Vagina (tissue), 2 donors: ENCODE measurements at regions not wholly inside any gene's neighbourhood (a gene's known extent, or its start where the extent isn't known, plus 50 kb on each side); places are given as distances from the start of the nearest gene placed in this dataset.

ENCODE experiments used
- DNase-seq, 2 donors: peaks; one replicate each; pipeline ENCODE4 v3.0.0-alpha.2; 2017; ENCODE audit errors: extremely low spot score in 2 of 2
- H3K27ac ChIP-seq: fragments of 200-600 bp; sonication (generic); one replicate; pipeline ENCODE4 v1.5.1; 2019
- H3K27me3 ChIP-seq: fragments of 200-600 bp; sonication (generic); one replicate; pipeline ENCODE4 v1.5.1; 2019
- H3K36me3 ChIP-seq, 2 donors: fragments of 200-600 bp; sonication (generic); one replicate each; pipeline ENCODE4 v1.5.1; 2017 to 2019
- H3K4me1 ChIP-seq: fragments of 200-600 bp; sonication (generic); one replicate; pipeline ENCODE4 v1.5.1; 2019
- H3K4me3 ChIP-seq, 2 donors: fragments of 200-600 bp; sonication (generic); 1 replicate in 1 of 2; 2 replicates in 1 of 2; pipeline ENCODE4 v1.5.1; 2016 to 2019
- H3K9me3 ChIP-seq: fragments of 200-600 bp; sonication (generic); one replicate; pipeline ENCODE4 v1.5.1; 2019
- CTCF ChIP-seq, 3 experiments: fragments of 450-650 bp in 2 of 3; fragments of 200-600 bp in 1 of 3; sonication (generic) in 1 of 3; IDR thresholded peaks; one replicate each; pipeline ENCODE4 v1.5.1; 2017 to 2019; ENCODE audit warnings: antibody characterized with exemption in 3 of 3, mild to moderate bottlenecking in 2 of 3, moderate library complexity in 2 of 3
- POLR2A ChIP-seq, 2 donors: fragments of 450-650 bp; IDR thresholded peaks; one replicate each; pipeline ENCODE4 v1.6.1; 2017; ENCODE audit warnings: antibody characterized with exemption in 2 of 2, mild to moderate bottlenecking in 2 of 2, moderate library complexity in 2 of 2
- POLR2AphosphoS5 ChIP-seq, 2 donors: sonication (generic); formaldehyde crosslinking; IDR thresholded peaks; one replicate each; pipeline ENCODE4 v1.9.0; 2017; ENCODE audit warnings: antibody characterized with exemption in 2 of 2, mild to moderate bottlenecking in 2 of 2, low read depth in 1 of 2; ENCODE audit not compliant: insufficient read depth in 1 of 2
- intact Hi-C: fragments of 100-400 bp; cut with DNase I; formaldehyde crosslinking; loops from one replicate; pipeline ENCODE4 v1.15.1; 2023

DNA sequence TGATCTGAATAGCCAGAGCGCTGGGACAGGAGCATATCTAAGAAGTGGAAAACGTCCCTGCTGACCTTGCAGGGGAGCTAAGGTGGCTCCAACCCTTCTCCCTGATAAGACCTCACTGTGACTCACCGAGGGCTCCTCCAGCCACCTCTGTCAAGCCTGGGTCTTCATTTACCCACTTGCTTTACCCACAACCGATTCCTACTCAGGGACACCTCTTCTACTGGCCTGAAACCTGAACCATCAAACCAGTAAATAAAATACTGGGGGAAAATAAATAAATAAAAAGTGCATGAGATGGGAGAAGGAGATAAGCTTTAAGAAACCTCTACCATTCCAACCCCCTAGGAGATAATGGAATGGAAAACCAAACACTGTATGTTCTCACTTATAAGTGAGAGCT, 80.2 kb upstream of the ALOX12 start:
- Histone ChIP-seq H3K36me3 (no peaks in the 10 kb centered on the region), H3K27ac (no peak overlapping the region), H3K4me3 (no peak overlapping the region), H3K9me3 (no peaks in the 10 kb centered on the region), H3K27me3 (no peaks in the 10 kb centered on the region), H3K4me1 (peaks cover 9% of the 10 kb centered on the region)
- intact Hi-C loops: loop anchor here (2.0 kb wide), 1 partner anchor 89 kb away; no protein-coding TSS in a partner anchor
- TF ChIP-seq POLR2AphosphoS5 (IDR thresholded peaks at IDR 0.05; ENCODE audit: insufficient read depth in 1 of 2, low read depth in 1 of 2) (no peak), CTCF (IDR thresholded peaks at IDR 0.05) (no peak), POLR2A (IDR thresholded peaks at IDR 0.05) (no peak)
- no peak for DNase-seq

GRCh38 chr17:6919158-6919557, 76.7 kb upstream of the ALOX12 start:
- no peaks in the 10 kb centered on the region for H3K27me3 ChIP-seq
- no peak for DNase-seq
- intact Hi-C loops: no loop called here
- no peaks in the 10 kb centered on the region for H3K36me3 ChIP-seq
- no peak overlapping the region for H3K4me3 ChIP-seq
- no peaks in the 10 kb centered on the region for H3K9me3 ChIP-seq
- TF ChIP-seq POLR2AphosphoS5 (IDR thresholded peaks at IDR 0.05; ENCODE audit: insufficient read depth in 1 of 2, low read depth in 1 of 2) (no peak), CTCF (IDR thresholded peaks at IDR 0.05) (no peak), POLR2A (IDR thresholded peaks at IDR 0.05) (no peak)
- H3K4me1 ChIP-seq: peaks cover under 1% of the 10 kb centered on the region
- H3K27ac ChIP-seq: no peak overlapping the region

DNA sequence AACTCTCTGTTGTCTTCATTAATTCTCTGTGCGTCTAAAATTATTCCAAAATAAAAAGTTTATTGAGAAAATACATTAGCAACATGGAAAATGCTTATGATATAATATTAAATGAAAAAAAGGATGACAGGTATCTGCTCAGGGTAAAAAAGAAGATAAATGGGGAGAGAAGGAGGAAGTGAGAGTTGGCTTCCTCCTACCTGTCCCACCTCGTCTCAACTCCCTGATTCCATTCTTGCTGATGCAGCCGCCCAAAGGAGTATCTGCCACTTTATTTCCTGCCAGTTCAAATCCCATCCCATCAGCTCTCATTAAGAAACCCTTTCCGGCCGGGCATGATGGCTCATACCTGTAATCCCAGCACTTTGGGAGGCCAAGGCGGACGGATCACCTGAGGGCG, 72.5 kb upstream of the ALOX12 start:
- Histone ChIP-seq H3K4me3 (no peak overlapping the region), H3K27ac (no peak overlapping the region), H3K9me3 (no peaks in the 10 kb centered on the region), H3K36me3 (no peaks in the 10 kb centered on the region), H3K27me3 (no peaks in the 10 kb centered on the region), H3K4me1 (no peaks in the 10 kb centered on the region)
- no peak for TF ChIP-seq POLR2A (IDR thresholded peaks at IDR 0.05)
- intact Hi-C loops: loop anchor here (2.0 kb wide), 1 partner anchor 59 kb away; no protein-coding TSS in a partner anchor
- no peak for DNase-seq

- no peak for DNase-seq
- Histone ChIP-seq H3K36me3 (no peaks in the 10 kb centered on the region), H3K4me1 (no peaks in the 10 kb centered on the region), H3K4me3 (no peak overlapping the region), H3K27me3 (no peaks in the 10 kb centered on the region), H3K27ac (no peak overlapping the region), H3K9me3 (no peaks in the 10 kb centered on the region)
- intact Hi-C loops: no loop called here
- TF ChIP-seq POLR2A (IDR thresholded peaks at IDR 0.05): no peak
- no peak for TF ChIP-seq POLR2AphosphoS5 (IDR thresholded peaks at IDR 0.05; ENCODE audit: insufficient read depth in 1 of 2, low read depth in 1 of 2)
- no peak for TF ChIP-seq CTCF (IDR thresholded peaks at IDR 0.05)
Observed at GRCh38 chr17:6924208-6924607, 71.6 kb upstream of the ALOX12 start.

- no peak overlapping the region for H3K4me3 ChIP-seq
- no peaks in the 10 kb centered on the region for H3K9me3 ChIP-seq
- no peaks in the 10 kb centered on the region for H3K4me1 ChIP-seq
- no peaks in the 10 kb centered on the region for H3K27me3 ChIP-seq
- no peaks in the 10 kb centered on the region for H3K36me3 ChIP-seq
- intact Hi-C loops: no loop called here
- TF ChIP-seq POLR2A (IDR thresholded peaks at IDR 0.05) (no peak), CTCF (IDR thresholded peaks at IDR 0.05) (no peak), POLR2AphosphoS5 (IDR thresholded peaks at IDR 0.05; ENCODE audit: insufficient read depth in 1 of 2, low read depth in 1 of 2) (no peak)
- H3K27ac ChIP-seq: no peak overlapping the region
- DNase-seq: no peak
Observed at GRCh38 chr17:6926667-6927066, 69.2 kb upstream of the ALOX12 start.
